ENCODE measurements at regions not wholly inside any gene's neighbourhood (a gene's known extent, or its start where the extent isn't known, plus 50 kb on each side); places are given as distances from the start of the nearest gene placed in this dataset.

DNA sequence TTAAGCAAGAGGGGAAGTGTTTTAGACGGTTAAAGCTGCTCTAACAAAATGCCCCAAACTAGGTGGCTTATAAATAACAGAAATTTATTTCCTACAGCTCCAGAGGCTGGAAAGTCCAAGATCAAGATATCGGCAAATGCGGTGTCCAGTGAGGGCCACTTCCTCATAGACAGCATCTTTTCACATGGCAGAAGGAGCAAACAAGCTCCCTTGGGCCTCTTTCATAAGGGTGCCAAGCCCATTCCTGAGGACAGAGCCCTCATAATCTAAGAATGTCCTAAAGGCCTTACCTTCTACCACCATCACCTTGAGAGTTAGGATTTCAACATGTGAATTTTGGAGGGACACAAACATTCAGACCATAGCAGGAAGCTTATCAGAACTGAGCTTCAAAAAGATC, 57.3 kb upstream of the PPP1CB start:
- no peak for DNase-seq (ENCODE audit: low read depth in 3 of 3, low spot score in 2 of 3)

DNA sequence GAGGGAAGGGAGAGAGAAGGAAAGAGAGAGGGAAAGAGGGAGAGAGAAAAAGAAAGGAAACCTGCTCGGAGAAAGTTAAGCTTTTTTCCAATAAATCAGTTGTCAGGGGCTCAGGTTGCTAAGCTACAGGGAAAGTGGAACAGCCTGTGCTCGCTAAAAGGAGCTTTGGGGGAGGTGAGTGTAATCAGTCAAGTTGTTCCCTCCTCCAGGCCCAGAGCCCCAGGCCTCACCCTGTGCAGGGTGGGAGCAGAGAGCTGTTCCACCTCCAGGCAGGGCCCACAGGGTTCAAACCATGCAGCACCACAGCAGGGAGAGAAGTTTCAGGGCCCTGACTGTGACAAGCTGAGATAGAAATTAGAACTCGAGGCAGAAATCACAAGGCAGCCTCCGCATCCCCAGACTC, 56.4 kb upstream of the PPP1CB start:
- DNase-seq (ENCODE audit: low read depth in 3 of 3, low spot score in 2 of 3): peak in 1 of 3 donors; percentile 74

DNA sequence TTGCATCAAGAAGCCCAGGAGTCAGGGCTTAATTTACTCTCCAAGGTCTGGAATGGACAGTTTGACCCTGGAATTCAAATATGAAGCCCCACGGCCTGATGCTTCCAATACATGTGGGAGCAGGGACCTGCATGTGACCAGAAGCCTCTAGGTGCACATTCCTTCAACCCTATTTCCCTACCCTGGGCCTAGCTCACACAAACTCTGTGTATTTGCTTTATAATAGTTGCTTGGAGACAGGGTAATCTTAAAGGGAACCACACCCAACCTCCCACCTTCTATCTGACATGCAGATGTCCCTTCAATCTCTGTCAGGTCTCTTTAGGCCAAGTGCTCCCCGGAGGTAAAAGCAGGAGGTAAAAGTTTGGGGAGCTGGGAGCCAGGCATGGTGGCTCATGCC, 55.4 kb upstream of the PPP1CB start:
- no peak for DNase-seq (ENCODE audit: low read depth in 3 of 3, low spot score in 2 of 3)

DNA sequence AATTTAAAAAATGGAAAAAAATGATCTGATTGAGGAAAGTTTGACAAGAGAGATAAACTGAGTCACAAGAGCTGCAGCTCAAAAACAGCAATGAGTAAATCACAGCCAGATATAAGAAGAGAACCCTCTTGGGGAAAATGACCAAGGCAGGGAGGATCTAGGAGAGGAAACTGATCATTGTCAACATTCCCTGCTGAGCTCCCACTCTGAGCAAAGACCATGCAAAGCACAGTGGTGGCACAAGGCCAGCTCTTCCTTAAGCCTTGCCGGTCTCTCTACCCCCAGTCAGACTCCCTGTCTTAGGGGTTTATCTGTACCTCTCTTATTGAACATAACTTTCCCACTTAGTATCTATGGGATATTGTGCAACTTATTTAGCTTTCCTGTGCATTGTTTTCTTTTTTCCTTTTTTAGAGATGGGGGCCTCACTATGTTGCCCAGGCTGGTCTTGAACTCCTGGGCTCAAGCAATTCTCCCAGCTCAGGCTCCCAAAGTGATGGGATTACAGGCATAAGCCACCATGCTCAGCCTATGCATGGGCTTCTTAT, 54.0 kb upstream of the PPP1CB start:
- no peak for DNase-seq (ENCODE audit: low read depth in 3 of 3, low spot score in 2 of 3)

DNA sequence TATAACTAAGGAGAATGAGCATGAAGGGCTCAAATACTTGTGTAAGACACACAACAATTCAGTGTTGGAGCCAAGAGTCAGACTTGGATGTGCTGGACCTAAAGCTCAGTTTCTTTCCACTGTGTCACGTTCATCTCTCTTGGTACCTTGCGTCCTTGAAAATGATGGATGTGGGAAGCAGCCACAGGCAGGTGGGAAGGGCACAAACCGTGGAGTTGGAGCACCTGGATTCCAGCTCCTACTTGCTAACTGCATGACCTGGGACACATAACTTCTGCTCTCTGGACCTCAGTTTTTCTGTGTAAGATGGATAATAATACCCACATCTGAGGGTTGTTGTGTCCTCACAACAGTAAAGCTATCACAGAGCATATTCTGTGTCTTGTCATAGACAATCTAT, 53.1 kb upstream of the PPP1CB start:
- no peak for DNase-seq (ENCODE audit: low read depth in 3 of 3, low spot score in 2 of 3)
